Caki2 (cell line): ENCODE measurements at regions not wholly inside any gene's neighbourhood (a gene's known extent, or its start where the extent isn't known, plus 50 kb on each side); places are given as distances from the start of the nearest gene placed in this dataset.
"Not testable (repeated sequence)": the region's sequence is repeated elsewhere in the genome, so short reads cannot be mapped to it uniquely, and the experiment has no call there.

Experiments
- DNase-seq: peaks from one replicate; pipeline ENCODE4 v3.0.0-alpha.2; 2015; ENCODE audit warnings: low read depth
- in situ Hi-C: cut with HindIII; loops from 2 replicates; pipeline ENCODE4 v1.10.0; 2016; ENCODE audit warnings: low sequenced_read_pairs, low pct_unique_long_range_greater_than_20kb, mixed read lengths

DNA sequence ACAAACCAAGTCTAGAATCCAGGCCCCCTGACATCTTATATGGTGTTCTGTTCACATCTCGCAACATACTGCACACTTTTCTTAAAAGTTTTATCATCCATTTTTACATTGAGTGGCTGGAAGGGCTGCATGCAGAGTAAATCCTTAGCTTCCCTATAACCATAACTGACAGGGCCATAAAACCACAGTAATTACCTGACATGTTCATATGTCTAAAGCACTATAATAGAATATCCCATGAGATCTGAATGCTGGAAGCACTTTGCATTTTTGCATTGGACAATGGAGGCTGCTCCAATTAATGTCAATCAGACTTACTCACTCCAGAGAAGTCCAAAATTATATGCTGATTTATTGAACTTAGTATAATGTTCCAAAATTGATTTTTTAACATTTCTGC is 86.6 kb upstream of the HES1 start:
- in situ Hi-C loops: no loop called here
- DNase-seq: no peak

DNA sequence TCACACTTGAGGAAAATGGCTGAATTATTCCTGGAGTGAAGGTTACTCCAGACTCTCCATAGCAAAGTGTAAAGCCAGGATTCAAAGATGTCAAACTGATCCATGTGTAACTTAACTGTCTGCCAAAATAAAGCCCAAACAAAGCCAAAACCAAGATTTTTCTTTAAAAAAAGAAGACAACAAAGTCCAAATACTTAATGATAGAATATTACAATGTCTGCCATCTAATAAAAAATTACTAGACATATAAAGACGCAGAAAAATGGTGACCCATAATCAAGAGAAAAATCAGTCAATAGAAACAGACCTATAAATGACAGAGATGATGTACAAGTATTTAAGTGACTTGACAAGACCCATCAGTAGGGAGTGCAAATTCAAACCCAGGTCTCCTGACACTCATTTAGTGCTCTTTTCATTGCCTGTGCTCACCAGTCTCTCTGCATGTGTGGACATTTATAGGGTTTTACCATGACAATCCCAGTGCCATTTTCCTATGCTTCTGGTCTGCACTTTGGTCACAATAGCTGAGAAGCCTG is 85.1 kb upstream of the HES1 start:
- DNase-seq: no peak
- in situ Hi-C loops: no loop called here

- DNase-seq: no peak
- in situ Hi-C loops: no loop called here
Observed at GRCh38 chr3:194051366-194052149, 84.4 kb upstream of the HES1 start.

- DNase-seq: no peak
- in situ Hi-C loops: no loop called here
Observed at GRCh38 chr3:194053136-194053535, 82.8 kb upstream of the HES1 start.

DNA sequence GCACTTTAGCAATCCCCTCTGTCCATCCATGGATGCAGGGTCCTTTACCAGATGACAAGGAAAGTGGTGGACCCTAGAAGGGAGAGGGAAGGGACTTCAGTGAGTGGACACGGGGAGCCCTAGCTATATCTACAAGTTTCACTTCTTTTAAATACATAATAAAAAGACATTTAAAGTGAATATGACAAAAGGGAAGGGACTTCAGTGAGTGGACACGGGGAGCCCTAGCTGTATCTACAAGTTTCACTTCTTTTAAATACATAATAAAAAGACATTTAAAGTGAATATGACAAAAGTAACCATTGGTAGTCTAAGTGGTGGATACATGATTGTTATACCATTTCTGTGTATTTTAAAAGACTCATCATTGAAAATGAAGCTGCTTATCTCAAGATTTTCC is 81.9 kb upstream of the HES1 start:
- no peak for DNase-seq
- in situ Hi-C loops: no loop called here

DNA sequence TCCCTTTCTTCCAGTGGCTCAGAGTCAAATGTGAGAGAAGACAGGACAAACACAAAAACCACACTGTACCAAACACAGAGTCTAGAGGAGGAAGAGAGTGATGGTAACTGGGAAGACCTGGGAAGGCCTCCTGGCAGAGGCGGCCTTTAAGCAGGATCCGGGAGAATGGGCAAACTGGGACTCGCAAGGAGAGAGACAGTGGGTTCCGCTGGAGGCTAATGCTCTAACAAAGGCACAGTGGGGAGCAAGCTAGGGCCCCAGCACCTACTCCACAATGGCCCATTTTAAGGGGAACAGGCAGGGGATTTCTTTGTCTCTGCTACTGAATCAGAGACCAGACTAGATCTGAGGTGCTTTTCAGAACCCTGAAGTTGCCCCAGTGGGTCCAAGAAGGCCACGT is 81.4 kb upstream of the HES1 start:
- in situ Hi-C loops: no loop called here

DNA sequence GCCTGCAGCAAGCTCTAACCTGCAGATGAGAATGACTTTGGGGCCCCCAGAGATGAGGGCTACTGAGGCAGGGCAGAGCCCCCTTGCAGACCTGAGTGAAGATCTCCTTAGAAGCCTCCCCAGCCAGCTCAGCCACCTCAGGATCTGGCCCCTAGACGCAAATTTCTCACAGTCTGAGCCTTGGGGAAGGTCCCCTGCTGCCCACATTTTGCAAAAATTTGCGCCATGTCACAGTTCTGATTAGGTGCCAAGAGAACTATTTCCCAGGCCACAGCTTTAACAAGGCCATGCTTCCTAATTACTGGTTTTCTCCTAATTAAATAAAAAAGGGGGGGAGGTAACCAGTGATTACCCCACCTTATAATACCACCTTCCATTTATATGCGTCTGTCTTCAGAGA is 81.0 kb upstream of the HES1 start:
- no peak for DNase-seq
- in situ Hi-C loops: no loop called here

More for the DNA sequence above, 81.4 kb upstream of the HES1 start:
- no peak for DNase-seq

DNA sequence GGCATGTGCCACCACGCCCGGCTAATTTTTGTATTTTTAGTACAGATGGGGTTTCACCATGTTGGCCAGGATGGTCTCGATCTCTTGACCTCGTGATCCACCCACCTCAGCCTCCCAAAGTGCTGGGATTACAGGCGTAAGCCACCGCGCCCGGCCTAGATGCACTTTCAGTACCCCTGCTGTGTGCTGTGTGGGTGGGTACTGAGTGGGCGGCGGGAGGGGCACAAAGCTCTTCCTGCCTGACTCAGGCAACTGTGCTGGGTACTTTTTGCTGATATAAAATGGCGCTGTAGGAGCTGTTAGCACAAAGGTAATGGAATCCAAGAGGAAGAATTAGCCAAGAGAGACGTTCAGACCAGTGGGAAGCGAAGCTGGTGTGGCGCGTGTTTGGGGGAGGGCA is 79.6 kb upstream of the HES1 start:
- DNase-seq, in situ Hi-C loops: not testable (repeated sequence)

GRCh38 chr3:194056731-194057415 is 79.1 kb upstream of the HES1 start:
- in situ Hi-C loops: no loop called here
- DNase-seq: no peak

DNA sequence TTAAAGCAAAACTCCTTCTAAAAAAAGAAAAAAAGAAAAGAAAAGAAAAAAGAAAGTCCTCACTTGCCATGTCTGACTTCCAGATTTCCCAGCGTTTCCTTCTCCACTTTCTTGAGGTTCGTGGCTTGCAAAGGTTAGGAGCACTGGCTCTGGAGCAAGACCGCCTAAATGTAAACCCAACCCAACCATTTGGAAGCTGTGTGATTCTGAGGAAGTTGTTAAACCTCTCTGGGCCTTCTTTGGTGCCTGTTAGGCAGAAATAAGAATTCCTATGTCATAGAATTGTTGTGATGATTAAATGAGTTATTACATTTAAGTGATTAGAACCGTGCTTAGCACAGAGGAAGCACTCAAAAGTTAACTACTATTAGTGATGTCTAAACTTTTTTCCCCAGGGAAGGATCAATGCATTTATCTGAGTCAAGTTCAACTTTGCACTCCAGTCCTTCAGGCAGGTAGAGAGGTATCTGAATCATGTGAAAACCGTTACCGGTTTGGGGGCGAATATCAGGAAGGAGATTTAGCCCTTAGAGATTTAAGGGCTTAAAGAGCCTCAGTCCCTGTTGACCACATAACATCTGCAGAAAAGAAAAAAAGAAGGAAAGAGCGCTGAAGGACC is 78.3 kb upstream of the HES1 start:
- in situ Hi-C loops: no loop called here
- no peak for DNase-seq

- in situ Hi-C loops: no loop called here
Observed at GRCh38 chr3:194058189-194058571, 77.8 kb upstream of the HES1 start.

GRCh38 chr3:194058753-194059152 is 77.2 kb upstream of the HES1 start:
- in situ Hi-C loops: no loop called here
- DNase-seq: no peak

More at GRCh38 chr3:194058189-194058571, 77.8 kb upstream of the HES1 start:
- no peak for DNase-seq

- DNase-seq: no peak
Observed at GRCh38 chr3:194061421-194062030, 74.4 kb upstream of the HES1 start.

GRCh38 chr3:194062830-194063229 is 73.1 kb upstream of the HES1 start:
- in situ Hi-C loops: no loop called here

More at GRCh38 chr3:194061421-194062030, 74.4 kb upstream of the HES1 start:
- in situ Hi-C loops: no loop called here

GRCh38 chr3:194064380-194065332 is 71.3 kb upstream of the HES1 start:
- in situ Hi-C loops: no loop called here
- DNase-seq: no peak

More at GRCh38 chr3:194062830-194063229, 73.1 kb upstream of the HES1 start:
- DNase-seq: no peak

DNA sequence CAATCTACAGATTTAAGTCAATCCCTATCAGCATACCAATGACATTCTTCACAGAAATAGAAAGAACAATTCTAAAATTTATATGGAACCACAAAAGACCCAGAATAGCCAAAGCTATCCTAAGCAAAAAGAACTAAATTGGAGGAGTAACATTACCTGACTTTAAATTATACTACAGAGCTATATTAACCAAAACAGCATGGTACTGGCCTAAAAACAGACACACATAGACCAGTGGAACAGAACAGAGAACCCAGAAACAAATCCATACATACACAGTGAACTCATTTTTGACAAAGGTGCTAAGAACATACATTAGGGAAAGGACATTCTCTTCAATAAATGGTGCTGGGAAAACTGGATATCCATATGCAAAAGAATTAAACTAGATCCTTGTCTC is 68.6 kb upstream of the HES1 start:
- in situ Hi-C loops, DNase-seq: not testable (repeated sequence)

- in situ Hi-C loops: no loop called here
- no peak for DNase-seq
Observed at GRCh38 chr3:194067949-194068362, 68.0 kb upstream of the HES1 start.
